ENCODE measurements at regions not wholly inside any gene's neighbourhood (a gene's known extent, or its start where the extent isn't known, plus 50 kb on each side); places are given as distances from the start of the nearest gene placed in this dataset.

DNA sequence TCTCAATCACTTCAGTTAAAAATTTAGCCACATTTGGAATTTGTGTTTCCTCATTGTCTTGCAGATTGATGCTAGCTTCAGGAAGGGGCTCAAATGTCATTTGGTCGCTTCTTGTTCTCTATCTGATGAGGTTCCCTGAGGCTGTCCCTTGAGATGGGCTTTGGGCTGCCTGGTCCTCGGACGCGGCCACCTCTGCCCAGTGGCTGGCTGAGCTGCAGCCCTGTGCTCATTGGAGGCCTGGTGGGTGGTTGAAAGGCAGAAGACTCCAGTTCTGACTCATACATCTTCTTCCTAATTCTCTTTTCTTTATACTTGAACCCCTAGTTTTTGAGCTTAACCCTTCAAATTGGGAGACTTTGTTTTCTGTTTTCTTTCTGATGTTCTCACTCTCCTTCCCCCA is 78.8 kb upstream of the NTRK2 start:
- TF ChIP-seq, protein P1, sequence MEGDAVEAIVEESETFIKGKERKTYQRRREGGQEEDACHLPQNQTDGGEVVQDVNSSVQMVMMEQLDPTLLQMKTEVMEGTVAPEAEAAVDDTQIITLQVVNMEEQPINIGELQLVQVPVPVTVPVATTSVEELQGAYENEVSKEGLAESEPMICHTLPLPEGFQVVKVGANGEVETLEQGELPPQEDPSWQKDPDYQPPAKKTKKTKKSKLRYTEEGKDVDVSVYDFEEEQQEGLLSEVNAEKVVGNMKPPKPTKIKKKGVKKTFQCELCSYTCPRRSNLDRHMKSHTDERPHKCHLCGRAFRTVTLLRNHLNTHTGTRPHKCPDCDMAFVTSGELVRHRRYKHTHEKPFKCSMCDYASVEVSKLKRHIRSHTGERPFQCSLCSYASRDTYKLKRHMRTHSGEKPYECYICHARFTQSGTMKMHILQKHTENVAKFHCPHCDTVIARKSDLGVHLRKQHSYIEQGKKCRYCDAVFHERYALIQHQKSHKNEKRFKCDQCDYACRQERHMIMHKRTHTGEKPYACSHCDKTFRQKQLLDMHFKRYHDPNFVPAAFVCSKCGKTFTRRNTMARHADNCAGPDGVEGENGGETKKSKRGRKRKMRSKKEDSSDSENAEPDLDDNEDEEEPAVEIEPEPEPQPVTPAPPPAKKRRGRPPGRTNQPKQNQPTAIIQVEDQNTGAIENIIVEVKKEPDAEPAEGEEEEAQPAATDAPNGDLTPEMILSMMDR (IDR thresholded peaks at IDR 0.05 in 8 of 11, conservative IDR thresholded peaks at IDR 0.05 in 3 of 11) = no peak
- TF ChIP-seq POLR2A (IDR thresholded peaks at IDR 0.05) (no peak), POLR2AphosphoS5 (IDR thresholded peaks at IDR 0.05) (no peak)
